ENCODE measurements at regions not wholly inside any gene's neighbourhood (a gene's known extent, or its start where the extent isn't known, plus 50 kb on each side); places are given as distances from the start of the nearest gene placed in this dataset.

DNA sequence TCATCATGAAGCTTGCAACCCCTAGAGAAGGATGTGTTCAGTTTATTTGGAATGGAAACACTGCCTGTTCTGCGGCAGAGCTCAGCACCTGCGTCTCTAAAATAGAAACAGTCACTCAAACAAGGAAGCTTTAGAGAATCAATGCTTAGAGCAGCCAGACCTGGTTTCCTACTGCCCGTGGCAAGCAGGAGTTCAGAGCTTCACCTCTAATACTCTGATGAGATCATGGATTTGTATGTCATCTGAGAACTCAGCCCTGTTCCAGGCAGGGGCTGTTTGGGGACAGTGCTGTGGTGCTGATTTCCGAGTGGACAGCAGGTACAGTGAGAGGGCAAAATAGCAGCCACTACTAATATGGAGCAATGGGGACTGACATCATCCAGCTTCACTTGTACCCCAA is 236.0 kb upstream of the IRX1 start (continued):
- TF ChIP-seq, protein P1, sequence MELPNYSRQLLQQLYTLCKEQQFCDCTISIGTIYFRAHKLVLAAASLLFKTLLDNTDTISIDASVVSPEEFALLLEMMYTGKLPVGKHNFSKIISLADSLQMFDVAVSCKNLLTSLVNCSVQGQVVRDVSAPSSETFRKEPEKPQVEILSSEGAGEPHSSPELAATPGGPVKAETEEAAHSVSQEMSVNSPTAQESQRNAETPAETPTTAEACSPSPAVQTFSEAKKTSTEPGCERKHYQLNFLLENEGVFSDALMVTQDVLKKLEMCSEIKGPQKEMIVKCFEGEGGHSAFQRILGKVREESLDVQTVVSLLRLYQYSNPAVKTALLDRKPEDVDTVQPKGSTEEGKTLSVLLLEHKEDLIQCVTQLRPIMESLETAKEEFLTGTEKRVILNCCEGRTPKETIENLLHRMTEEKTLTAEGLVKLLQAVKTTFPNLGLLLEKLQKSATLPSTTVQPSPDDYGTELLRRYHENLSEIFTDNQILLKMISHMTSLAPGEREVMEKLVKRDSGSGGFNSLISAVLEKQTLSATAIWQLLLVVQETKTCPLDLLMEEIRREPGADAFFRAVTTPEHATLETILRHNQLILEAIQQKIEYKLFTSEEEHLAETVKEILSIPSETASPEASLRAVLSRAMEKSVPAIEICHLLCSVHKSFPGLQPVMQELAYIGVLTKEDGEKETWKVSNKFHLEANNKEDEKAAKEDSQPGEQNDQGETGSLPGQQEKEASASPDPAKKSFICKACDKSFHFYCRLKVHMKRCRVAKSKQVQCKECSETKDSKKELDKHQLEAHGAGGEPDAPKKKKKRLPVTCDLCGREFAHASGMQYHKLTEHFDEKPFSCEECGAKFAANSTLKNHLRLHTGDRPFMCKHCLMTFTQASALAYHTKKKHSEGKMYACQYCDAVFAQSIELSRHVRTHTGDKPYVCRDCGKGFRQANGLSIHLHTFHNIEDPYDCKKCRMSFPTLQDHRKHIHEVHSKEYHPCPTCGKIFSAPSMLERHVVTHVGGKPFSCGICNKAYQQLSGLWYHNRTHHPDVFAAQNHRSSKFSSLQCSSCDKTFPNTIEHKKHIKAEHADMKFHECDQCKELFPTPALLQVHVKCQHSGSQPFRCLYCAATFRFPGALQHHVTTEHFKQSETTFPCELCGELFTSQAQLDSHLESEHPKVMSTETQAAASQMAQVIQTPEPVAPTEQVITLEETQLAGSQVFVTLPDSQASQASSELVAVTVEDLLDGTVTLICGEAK (IDR thresholded peaks at IDR 0.05; ENCODE audit: borderline replicate concordance), result no peak
- TF ChIP-seq ZNF24 (IDR thresholded peaks at IDR 0.05) (no peak), TAF1 (IDR thresholded peaks at IDR 0.05; ENCODE audit: borderline replicate concordance, low read depth, low read length) (no peak), ZNF384 (IDR thresholded peaks at IDR 0.05; ENCODE audit: borderline replicate concordance, low read depth, low read length) (no peak), EGR1 (IDR thresholded peaks at IDR 0.05; ENCODE audit: borderline replicate concordance in 1 of 2, low read depth in 2 of 2, low read length in 2 of 2) (no peak), ETV6 (conservative IDR thresholded peaks at IDR 0.05 in 1 of 2, IDR thresholded peaks at IDR 0.05 in 1 of 2; ENCODE audit: borderline replicate concordance in 1 of 2, low read depth in 1 of 2) (no peak), YBX1 (IDR thresholded peaks at IDR 0.05) (no peak), ZZZ3 (IDR thresholded peaks at IDR 0.05; ENCODE audit: control insufficient read depth, insufficient read length, low read depth) (no peak), KAT2A (conservative IDR thresholded peaks at IDR 0.05; ENCODE audit: control insufficient read depth, low read depth, low read length) (no peak), CBX5 (IDR thresholded peaks at IDR 0.05; ENCODE audit: low read depth) (no peak), LARP7 (IDR thresholded peaks at IDR 0.05) (no peak), CHD4 (IDR thresholded peaks at IDR 0.05) (no peak), ESRRA (IDR thresholded peaks at IDR 0.05; ENCODE audit: low read length) (no peak), NFXL1 (IDR thresholded peaks at IDR 0.05; ENCODE audit: borderline replicate concordance) (no peak)
- TF ChIP-seq, protein P2, sequence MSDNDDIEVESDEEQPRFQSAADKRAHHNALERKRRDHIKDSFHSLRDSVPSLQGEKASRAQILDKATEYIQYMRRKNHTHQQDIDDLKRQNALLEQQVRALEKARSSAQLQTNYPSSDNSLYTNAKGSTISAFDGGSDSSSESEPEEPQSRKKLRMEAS (IDR thresholded peaks at IDR 0.05; ENCODE audit: low read depth, low read length), result no peak
- TF ChIP-seq, protein P3, sequence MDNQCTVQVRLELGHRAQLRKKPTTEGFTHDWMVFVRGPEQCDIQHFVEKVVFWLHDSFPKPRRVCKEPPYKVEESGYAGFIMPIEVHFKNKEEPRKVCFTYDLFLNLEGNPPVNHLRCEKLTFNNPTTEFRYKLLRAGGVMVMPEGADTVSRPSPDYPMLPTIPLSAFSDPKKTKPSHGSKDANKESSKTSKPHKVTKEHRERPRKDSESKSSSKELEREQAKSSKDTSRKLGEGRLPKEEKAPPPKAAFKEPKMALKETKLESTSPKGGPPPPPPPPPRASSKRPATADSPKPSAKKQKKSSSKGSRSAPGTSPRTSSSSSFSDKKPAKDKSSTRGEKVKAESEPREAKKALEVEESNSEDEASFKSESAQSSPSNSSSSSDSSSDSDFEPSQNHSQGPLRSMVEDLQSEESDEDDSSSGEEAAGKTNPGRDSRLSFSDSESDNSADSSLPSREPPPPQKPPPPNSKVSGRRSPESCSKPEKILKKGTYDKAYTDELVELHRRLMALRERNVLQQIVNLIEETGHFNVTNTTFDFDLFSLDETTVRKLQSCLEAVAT (IDR thresholded peaks at IDR 0.05), result no peak
- TF ChIP-seq, protein P4, sequence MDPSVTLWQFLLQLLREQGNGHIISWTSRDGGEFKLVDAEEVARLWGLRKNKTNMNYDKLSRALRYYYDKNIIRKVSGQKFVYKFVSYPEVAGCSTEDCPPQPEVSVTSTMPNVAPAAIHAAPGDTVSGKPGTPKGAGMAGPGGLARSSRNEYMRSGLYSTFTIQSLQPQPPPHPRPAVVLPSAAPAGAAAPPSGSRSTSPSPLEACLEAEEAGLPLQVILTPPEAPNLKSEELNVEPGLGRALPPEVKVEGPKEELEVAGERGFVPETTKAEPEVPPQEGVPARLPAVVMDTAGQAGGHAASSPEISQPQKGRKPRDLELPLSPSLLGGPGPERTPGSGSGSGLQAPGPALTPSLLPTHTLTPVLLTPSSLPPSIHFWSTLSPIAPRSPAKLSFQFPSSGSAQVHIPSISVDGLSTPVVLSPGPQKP (IDR thresholded peaks at IDR 0.05; ENCODE audit: low read depth, low read length), result no peak
- TF ChIP-seq, protein P5, sequence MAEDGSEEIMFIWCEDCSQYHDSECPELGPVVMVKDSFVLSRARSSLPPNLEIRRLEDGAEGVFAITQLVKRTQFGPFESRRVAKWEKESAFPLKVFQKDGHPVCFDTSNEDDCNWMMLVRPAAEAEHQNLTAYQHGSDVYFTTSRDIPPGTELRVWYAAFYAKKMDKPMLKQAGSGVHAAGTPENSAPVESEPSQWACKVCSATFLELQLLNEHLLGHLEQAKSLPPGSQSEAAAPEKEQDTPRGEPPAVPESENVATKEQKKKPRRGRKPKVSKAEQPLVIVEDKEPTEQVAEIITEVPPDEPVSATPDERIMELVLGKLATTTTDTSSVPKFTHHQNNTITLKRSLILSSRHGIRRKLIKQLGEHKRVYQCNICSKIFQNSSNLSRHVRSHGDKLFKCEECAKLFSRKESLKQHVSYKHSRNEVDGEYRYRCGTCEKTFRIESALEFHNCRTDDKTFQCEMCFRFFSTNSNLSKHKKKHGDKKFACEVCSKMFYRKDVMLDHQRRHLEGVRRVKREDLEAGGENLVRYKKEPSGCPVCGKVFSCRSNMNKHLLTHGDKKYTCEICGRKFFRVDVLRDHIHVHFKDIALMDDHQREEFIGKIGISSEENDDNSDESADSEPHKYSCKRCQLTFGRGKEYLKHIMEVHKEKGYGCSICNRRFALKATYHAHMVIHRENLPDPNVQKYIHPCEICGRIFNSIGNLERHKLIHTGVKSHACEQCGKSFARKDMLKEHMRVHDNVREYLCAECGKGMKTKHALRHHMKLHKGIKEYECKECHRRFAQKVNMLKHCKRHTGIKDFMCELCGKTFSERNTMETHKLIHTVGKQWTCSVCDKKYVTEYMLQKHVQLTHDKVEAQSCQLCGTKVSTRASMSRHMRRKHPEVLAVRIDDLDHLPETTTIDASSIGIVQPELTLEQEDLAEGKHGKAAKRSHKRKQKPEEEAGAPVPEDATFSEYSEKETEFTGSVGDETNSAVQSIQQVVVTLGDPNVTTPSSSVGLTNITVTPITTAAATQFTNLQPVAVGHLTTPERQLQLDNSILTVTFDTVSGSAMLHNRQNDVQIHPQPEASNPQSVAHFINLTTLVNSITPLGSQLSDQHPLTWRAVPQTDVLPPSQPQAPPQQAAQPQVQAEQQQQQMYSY (CRISPR knock-in tag; IDR thresholded peaks at IDR 0.05), result no peak
